ENCODE measurements at regions not wholly inside any gene's neighbourhood (a gene's known extent, or its start where the extent isn't known, plus 50 kb on each side); places are given as distances from the start of the nearest gene placed in this dataset.

GRCh38 chr4:124426279-124426678 is 286.3 kb downstream of the ANKRD50 start:
- TF ChIP-seq, protein P1, sequence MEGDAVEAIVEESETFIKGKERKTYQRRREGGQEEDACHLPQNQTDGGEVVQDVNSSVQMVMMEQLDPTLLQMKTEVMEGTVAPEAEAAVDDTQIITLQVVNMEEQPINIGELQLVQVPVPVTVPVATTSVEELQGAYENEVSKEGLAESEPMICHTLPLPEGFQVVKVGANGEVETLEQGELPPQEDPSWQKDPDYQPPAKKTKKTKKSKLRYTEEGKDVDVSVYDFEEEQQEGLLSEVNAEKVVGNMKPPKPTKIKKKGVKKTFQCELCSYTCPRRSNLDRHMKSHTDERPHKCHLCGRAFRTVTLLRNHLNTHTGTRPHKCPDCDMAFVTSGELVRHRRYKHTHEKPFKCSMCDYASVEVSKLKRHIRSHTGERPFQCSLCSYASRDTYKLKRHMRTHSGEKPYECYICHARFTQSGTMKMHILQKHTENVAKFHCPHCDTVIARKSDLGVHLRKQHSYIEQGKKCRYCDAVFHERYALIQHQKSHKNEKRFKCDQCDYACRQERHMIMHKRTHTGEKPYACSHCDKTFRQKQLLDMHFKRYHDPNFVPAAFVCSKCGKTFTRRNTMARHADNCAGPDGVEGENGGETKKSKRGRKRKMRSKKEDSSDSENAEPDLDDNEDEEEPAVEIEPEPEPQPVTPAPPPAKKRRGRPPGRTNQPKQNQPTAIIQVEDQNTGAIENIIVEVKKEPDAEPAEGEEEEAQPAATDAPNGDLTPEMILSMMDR (optimal IDR thresholded peaks at IDR 0.05 in 1 of 3, IDR thresholded peaks at IDR 0.05 in 1 of 3, conservative IDR thresholded peaks at IDR 0.05 in 1 of 3; ENCODE audit: extremely low read depth in 1 of 3, insufficient read depth in 2 of 3, low read length in 3 of 3), result no peak
- no peak for TF ChIP-seq EZH2 (IDR thresholded peaks at IDR 0.05; ENCODE audit: low read length)
